ENCODE measurements at regions not wholly inside any gene's neighbourhood (a gene's known extent, or its start where the extent isn't known, plus 50 kb on each side); places are given as distances from the start of the nearest gene placed in this dataset.

- BruUV-seq (replicated peaks) = no TSS peak
- no peak for TF ChIP-seq CTCF (conservative IDR thresholded peaks at IDR 0.05; ENCODE audit: low read length)
- TF ChIP-seq EZH2phosphoT487 (IDR thresholded peaks at IDR 0.05; ENCODE audit: borderline replicate concordance, low read depth, low read length) = no peak
- POLR2A ChIA-PET = interaction anchor here (0.6 to 2.4 kb wide), 3 partner anchors 70 to 351 kb away, joined by 3 to 8 read pairs (median 4); no protein-coding TSS in a partner anchor
- no peaks in the 10 kb centered on the region for H3K9me2 ChIP-seq (ENCODE audit: insufficient read depth, low read length)
- no peaks in the 10 kb centered on the region for H3K9me3 ChIP-seq (ENCODE audit: low read length)
- no peak overlapping the region for H3K4me3 ChIP-seq (ENCODE audit: low read depth, low read length, poor library complexity, severe bottlenecking)
- no peak overlapping the region for H2AFZ ChIP-seq (ENCODE audit: low read length)
- H3K36me3 ChIP-seq (ENCODE audit: insufficient read depth, low read length) = no peaks in the 10 kb centered on the region
- H4K20me1 ChIP-seq (ENCODE audit: insufficient read depth, low read length) = peaks cover 12% of the 10 kb centered on the region; the same call in 1 of the 2 replicates
- peaks cover 84% of the 10 kb centered on the region for H3K79me2 ChIP-seq (ENCODE audit: insufficient read depth, low read depth, low read length)
- no peak for DNase-seq (ENCODE audit: low spot score)
- CTCF ChIA-PET (ENCODE audit: unreplicated experiment) = interaction anchor here (0.6 kb wide), 1 partner anchor 1195 kb away, joined by 3 read pairs; no protein-coding TSS in a partner anchor
- H3K4me2 ChIP-seq (ENCODE audit: low read length) = peak overlapping the region; percentile 95
- H3K4me1 ChIP-seq (ENCODE audit: insufficient read depth, low read length, poor library complexity, severe bottlenecking) = peaks cover 97% of the 10 kb centered on the region
- intact Hi-C loops (cut with micrococcal nuclease; ENCODE audit: unreplicated experiment) = loop anchor here (5.0 to 10.0 kb wide), 3 partner anchors 173 to 492 kb away; no protein-coding TSS in a partner anchor
- H3K27ac ChIP-seq (ENCODE audit: low read depth, low read length, poor library complexity, severe bottlenecking) = peak overlapping the region; percentile 73
These were observed 92.0 kb downstream of the ZNF608 start for GRCh38 chr5:124654418-124654817.

- BruUV-seq (replicated peaks) = no TSS peak
- intact Hi-C loops (cut with micrococcal nuclease; ENCODE audit: unreplicated experiment) = loop anchor here (5.0 to 10.0 kb wide), 3 partner anchors 174 to 491 kb away; no protein-coding TSS in a partner anchor
- POLR2A ChIA-PET = interaction anchor here (0.7 to 3.6 kb wide), 14 partner anchors 32 to 618 kb away, joined by 3 to 22 read pairs (median 4); partner anchors contain the start of gene ZNF608
- H3K9me2 ChIP-seq (ENCODE audit: insufficient read depth, low read length) = no peaks in the 10 kb centered on the region
- no peak overlapping the region for H3K4me3 ChIP-seq (ENCODE audit: low read depth, low read length, poor library complexity, severe bottlenecking)
- no peak overlapping the region for H2AFZ ChIP-seq (ENCODE audit: low read length)
- peaks cover 20% of the 10 kb centered on the region; the same call in 1 of the 2 replicates for H4K20me1 ChIP-seq (ENCODE audit: insufficient read depth, low read length)
- TF ChIP-seq CTCF (conservative IDR thresholded peaks at IDR 0.05; ENCODE audit: low read length) (no peak), EZH2phosphoT487 (IDR thresholded peaks at IDR 0.05; ENCODE audit: borderline replicate concordance, low read depth, low read length) (no peak)
- peak overlapping the region; percentile 95 for H3K4me2 ChIP-seq (ENCODE audit: low read length)
- CTCF ChIA-PET (ENCODE audit: unreplicated experiment) = no interaction called here
- no peak for DNase-seq (ENCODE audit: low spot score)
- H3K4me1 ChIP-seq (ENCODE audit: insufficient read depth, low read length, poor library complexity, severe bottlenecking) = peaks cover 97% of the 10 kb centered on the region
- H3K79me2 ChIP-seq (ENCODE audit: insufficient read depth, low read depth, low read length) = peaks cover 84% of the 10 kb centered on the region
- peaks cover 6% of the 10 kb centered on the region; the same call in 1 of the 2 replicates for H3K36me3 ChIP-seq (ENCODE audit: insufficient read depth, low read length)
- no peaks in the 10 kb centered on the region for H3K9me3 ChIP-seq (ENCODE audit: low read length)
- peak overlapping the region; percentile 95 for H3K27ac ChIP-seq (ENCODE audit: low read depth, low read length, poor library complexity, severe bottlenecking)
These were observed 92.8 kb downstream of the ZNF608 start for GRCh38 chr5:124653666-124654065.

- no TSS peak for BruUV-seq (replicated peaks)
- Histone ChIP-seq H3K4me3 (ENCODE audit: low read depth, low read length, poor library complexity, severe bottlenecking) (peak overlapping the region; percentile 69), H3K4me1 (ENCODE audit: insufficient read depth, low read length, poor library complexity, severe bottlenecking) (peaks cover 97% of the 10 kb centered on the region), H3K9me2 (ENCODE audit: insufficient read depth, low read length) (no peaks in the 10 kb centered on the region), H3K79me2 (ENCODE audit: insufficient read depth, low read depth, low read length) (peaks cover 83% of the 10 kb centered on the region; the same call in 1 of the 2 replicates), H2AFZ (ENCODE audit: low read length) (no peak overlapping the region), H3K4me2 (ENCODE audit: low read length) (peak overlapping the region; percentile 95), H3K36me3 (ENCODE audit: insufficient read depth, low read length) (peaks cover 13% of the 10 kb centered on the region), H4K20me1 (ENCODE audit: insufficient read depth, low read length) (peaks cover 24% of the 10 kb centered on the region; the same call in 1 of the 2 replicates), H3K27ac (ENCODE audit: low read depth, low read length, poor library complexity, severe bottlenecking) (peak overlapping the region; percentile 95), H3K9me3 (ENCODE audit: low read length) (no peaks in the 10 kb centered on the region)
- CTCF ChIA-PET (ENCODE audit: unreplicated experiment) = interaction anchor here (0.5 to 0.9 kb wide), 3 partner anchors 67 to 578 kb away, joined by 3 to 5 read pairs (median 4); no protein-coding TSS in a partner anchor
- POLR2A ChIA-PET = interaction anchor here (0.5 to 3.6 kb wide), 23 partner anchors 17 to 1704 kb away, joined by 3 to 22 read pairs (median 4); partner anchors contain the start of gene ZNF608
- peak; percentile 47 for DNase-seq (ENCODE audit: low spot score)
- no peak for TF ChIP-seq EZH2phosphoT487 (IDR thresholded peaks at IDR 0.05; ENCODE audit: borderline replicate concordance, low read depth, low read length)
- TF ChIP-seq CTCF (conservative IDR thresholded peaks at IDR 0.05; ENCODE audit: low read length) = peak; percentile 51; the same call in 1 of the 2 replicates
- intact Hi-C loops (cut with micrococcal nuclease; ENCODE audit: unreplicated experiment) = loop anchor here (5.0 to 10.0 kb wide), 3 partner anchors 174 to 491 kb away; no protein-coding TSS in a partner anchor
These were observed 93.5 kb downstream of the ZNF608 start for GRCh38 chr5:124652892-124653441.
